GM18508 (cell line): ENCODE measurements at regions not wholly inside any gene's neighbourhood (a gene's known extent, or its start where the extent isn't known, plus 50 kb on each side); places are given as distances from the start of the nearest gene placed in this dataset.

Experiments
- ATAC-seq: cut with Tn5 transposase; IDR thresholded peaks from one replicate; pipeline ENCODE4 v1.9.1; 2021; ENCODE audit warnings: moderate number of reproducible peaks; ENCODE audit not compliant: insufficient read depth, unreplicated experiment

DNA sequence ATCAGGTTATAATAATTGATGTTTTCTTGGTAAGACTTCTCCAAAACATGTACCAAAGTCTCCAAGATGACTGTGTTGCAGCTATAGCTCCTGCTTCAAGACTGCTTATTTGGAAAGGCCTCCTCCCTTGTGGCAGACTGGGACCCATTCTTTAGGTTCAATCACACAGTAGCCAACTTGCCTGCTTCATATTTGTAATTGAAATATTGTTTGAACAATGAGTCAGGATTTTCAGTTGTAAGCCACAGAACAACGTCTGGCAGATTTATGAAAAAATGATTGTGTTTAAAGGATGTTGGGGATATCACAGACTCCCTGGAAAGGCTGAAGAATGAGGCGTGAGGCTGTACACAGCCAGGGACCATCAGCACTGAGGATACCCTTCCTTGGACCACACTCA is 458.9 kb downstream of the MED10 start:
- ATAC-seq: no peak

DNA sequence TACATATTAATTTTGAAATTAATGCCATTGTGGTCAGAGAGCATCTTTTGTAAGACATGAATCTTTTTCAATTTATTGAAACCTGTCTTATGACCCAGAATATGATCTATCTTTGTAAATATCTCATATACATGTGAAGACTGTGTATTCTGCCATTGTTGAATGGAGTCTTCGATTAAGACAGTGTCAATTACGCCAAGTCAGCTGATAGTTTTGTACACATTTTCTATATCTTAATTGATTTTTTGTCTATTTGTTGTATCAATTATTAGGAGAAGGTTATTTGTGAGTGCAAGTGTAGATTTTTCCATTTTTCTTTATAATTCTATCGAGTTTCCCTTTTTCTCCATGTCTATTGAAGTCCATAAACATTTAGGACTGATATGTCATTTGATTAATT is 471.6 kb downstream of the MED10 start:
- ATAC-seq: no peak

DNA sequence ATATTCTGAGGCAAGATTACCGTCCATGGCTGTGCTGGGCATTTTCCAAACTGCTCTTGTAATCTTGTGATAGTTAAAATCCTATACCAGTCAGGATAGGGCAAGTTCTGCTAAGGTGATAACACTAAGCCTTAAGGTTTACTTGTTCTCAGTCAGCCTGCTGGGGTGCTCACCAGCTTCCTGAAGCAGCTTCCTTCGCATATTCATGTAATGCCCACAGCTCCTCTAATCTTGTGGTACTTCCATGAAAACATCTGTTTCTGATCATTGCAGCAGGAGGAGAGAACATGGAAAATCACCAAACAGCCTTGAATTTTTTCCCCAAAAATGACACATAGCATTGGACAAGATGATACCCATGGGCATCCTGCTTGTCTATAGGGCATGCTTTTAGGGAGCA is 473.2 kb downstream of the MED10 start:
- ATAC-seq: no peak

DNA sequence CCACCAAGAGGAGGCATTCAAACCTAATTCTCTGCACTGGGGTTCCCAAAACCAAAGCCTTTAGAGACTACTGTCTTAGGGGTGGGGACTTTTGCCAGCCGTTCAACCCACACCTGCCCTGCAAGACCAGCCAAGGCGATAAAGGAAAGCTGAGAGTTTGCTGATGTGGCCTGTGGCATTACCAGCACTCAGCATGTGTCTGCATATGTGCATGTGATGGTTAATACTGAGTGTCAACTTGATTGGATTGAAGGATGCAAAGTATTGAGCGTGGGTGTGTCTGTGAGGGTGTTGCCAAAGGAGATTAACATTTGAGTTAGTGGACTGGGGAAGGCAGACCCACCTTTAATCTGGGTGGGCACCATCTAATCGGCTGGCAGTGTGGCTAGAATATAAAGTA is 474.2 kb downstream of the MED10 start:
- no peak for ATAC-seq

DNA sequence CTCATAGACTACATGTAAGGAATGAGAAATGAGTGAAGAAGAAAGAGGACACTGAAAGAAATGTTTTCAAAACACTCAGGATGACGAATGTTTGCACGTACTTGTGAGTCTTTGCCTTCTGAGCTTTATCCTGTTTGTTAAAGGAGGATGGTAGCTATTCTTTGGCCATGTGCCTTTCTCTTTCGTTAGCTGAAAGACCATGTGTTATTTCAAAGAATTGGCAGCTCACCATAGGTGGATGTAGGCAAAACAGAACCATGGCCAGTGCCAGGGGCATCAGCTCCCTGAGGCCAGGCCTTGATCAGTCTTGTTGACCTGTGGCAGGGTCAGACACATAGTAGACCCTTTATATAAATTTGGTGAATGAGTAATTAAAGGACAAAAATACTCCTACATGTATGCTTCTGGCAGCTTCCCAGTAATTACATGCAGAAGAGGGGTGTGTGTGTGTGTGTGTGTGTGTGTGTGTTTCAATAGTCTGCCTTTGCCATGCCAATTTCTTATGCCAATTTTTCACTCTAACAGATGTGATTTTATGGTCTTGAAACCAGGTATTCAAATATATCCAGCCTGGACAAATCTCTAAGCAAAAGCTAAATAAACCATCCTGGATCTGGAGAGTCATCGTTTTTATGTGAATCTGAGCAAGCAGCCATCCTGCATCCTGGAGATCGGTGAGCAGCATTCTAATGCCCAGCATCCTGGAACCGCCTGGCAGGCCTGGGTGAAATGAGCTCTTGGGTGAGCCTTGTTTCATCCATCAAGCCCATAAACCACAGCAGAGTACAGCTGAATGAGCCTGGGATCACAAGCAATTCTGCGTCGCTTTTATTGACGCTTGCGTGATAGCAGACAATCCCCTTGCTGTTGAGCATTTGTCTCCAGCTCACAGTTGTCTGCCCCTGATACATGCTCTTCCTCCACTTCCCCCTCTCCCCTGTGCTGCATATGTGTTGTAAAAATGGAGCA is 475.4 kb downstream of the MED10 start:
- ATAC-seq: no peak

DNA sequence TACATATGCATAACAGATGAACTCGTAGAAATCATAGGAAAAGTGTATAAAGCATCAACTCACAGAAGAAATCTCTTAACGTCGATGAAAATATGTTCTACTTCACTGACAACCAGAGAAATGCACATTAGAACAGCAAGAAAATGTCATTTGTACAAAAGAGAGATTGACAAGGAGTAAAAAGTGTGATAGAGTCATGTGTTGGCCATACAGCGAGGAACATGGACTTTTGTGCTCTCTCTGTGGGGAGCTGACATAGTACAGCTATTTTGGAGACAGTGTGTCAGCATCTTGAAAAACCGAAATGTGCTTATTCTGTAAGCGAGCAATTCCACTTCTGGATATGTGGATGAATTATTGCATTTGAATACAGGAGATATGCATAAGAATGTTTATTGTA is 477.9 kb downstream of the ICE1 start:
- no peak for ATAC-seq

DNA sequence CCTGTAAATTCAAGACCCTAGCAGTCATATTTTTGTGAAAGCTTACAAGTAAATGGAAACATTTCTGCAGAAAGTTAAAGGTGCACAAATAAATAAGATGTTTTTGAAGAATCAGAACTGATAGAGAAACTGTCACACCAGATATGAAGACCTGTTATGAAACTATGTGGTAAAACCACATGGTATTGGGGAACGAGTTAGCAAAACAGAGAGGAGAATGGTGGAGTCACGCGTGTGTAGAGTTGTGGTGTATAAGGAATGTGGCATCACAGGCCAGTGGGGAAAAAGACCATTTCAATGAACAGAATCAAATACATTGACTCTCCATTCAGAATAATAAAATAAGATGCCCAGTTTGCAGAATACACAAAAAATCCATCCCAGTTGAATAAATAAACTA is 477.2 kb downstream of the ICE1 start:
- ATAC-seq: no peak

DNA sequence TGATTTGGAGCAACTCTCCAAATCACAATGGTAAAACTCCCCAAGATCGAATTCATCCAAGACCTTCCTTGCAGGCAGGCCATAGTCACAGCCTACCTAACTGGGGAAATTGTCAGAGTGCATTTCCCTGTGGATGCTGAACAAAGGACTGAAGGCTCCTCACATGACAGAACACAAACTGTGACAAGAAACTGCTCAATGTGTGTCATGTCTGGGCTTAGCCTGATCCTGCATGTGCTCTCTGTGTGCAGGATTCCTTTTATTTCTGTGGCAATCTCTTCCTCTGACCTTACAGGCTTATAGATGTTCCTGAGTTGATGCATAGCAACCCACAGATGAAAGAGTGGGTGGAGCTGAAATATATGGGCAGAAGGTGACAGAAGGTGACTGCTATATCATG is 465.8 kb downstream of the ICE1 start:
- no peak for ATAC-seq

DNA sequence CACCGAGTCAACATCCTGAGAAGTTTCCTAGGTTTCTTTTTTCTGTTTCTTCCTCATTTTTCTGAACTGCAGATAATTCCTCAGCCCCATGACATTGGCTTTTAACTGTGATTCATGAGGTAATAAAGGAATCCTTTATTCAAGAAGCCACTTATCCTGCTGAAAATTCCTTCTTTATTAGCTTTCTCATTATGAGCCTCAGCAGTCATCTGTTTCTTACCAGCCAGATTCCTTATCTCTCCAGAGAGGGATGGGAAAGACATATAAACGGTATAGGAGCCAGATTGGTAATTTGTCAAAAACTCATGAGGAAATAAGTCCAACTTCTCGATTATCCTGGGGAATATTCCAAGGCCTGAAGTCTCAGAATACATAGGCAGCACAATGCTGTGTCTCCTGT is 465.4 kb downstream of the ICE1 start:
- ATAC-seq: no peak

DNA sequence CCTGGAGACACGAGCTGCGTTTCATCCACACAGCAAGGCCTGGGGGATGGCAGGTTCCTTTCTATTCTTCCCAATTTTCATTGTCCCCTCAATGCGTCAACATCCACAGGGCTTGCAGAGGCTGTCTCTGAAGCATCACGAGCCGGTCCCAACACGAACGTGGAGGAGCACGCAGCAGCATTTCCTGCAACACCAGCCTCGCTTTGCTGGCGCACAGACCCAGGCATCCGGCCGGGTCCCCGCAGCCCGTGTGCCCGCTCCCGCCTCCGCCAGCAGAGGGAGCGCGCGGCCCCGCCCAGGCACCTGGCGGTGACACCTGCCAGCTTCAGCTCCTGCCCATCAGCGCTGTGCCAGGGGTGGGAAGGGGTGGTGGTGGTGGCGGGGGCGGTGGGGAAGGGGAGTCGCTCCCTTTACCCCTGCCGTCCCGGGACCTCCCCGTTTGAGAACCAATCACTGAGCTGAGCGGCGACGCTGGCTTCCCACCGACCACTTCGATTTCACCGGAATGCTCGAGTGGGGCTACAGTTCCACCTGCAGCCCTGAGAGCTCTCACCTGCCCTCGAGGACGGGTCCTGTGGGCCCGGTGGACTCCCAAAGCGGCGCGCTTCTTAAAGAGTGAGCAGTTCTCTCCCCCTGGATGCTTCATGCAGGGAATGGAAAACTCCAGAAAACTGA is 464.5 kb downstream of the ICE1 start:
- no peak for ATAC-seq

DNA sequence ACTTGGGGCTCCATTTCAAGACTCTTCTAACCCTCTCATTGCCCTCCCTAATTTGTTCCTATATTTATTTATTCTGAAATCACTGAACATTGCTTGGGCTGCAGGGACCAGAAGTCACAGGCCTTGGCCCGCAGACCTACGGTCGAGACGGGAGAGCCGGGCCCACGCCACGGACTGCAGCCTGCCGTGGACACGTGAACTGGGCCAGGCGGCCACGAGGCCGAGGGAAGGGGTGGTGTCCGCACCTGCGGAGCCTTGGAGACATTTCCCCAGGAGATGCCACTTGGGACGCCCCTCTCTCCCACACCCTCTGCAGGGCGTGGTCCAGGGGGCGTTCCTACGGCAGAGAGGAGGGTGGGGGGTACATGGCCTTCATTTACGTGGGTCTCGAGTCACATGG is 463.9 kb downstream of the ICE1 start:
- no peak for ATAC-seq

DNA sequence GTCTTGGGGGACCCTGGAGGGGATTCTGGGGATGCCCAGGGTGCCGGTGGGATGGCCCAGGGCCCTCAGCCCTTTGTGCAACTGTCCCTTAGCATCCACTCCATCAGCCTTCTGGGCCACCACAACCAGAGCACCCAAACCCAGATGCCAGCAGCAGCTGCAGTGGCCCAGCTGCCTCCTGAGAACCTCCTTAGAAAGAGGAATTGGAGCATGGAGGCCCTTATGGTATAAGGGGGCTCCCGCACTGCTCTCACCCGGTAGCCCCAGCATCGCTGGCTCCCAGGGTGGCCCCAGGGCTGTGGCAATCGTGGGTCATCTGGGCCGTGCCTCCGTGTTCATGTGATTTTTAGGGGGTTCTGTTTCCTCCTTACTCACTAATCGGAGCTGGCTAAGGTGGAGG is 463.3 kb downstream of the ICE1 start:
- no peak for ATAC-seq

DNA sequence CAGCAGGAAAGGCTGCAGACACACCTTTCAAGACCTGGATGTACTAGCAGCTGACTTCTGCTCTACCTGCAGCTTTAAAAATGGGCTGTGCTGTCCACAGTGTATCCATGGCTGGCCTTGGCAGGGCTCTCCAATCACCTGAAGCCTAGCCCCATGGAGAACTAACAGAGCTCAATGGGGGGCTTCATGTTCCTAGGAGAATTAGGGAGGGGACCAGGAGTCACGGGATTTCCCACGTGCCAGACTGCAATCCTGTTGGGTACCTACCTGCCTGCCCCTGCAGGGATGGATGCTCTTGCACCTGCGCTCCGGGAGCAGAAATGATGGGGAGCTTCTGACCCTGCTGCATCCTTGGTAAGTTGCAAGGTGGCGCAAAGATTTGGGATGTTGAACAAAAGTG is 462.1 kb downstream of the ICE1 start:
- no peak for ATAC-seq

DNA sequence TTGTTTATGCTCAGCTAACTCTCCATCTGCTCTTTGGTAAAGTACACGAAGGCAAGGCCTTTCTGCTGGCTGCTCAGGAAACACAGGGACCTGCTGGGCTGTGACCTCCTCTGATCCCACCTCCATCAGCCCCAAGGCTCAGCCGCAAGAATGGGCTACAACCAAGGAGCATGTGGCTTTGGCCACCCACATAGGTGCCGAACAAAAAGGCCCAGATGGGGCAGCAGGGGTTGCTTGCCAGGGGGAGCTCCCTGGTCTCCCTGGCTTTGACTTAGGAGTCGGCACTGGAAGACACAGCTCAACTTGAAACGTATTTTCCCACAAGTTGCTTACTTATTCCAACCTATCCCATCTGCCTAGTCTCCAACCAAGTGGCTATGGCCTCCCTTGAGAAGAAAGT is 461.1 kb downstream of the ICE1 start:
- ATAC-seq: no peak

DNA sequence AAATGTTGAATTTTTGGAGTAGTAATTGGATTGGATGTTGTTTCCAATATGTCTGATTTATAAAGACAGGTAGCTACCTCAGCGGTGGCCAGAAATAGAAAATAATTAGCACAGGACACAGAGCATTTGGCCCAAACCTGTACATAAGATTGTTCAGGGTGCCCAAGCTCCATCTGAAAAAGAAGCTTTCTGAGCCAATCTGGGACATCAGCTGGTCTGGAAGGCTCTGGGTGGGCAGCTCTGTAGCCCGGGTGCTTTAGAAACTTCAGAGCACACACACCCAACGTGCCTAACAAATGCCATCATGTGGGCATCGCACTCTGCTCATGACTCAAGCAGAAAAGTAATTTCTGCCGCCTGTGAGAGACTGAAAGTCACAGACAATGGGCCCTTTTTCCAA is 460.7 kb downstream of the ICE1 start:
- no peak for ATAC-seq

DNA sequence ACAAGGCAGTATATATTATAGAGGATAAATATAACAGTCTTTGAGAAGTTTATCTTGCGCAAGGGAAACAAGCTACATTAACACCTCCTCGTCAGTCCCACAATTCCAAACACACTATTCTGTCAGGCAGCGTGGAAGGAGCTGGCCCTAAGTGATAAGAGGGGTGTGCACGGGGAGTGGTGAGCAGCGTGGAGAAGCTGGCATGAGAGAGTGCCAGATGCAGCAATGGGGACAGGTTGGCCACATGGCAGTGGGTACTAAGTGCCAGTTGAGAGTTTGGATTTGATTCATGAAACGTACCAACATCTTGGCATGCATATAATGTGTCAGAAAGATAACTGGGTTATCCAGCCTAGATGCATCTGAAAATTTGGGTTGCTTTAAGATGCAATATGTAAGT is 460.2 kb downstream of the ICE1 start:
- ATAC-seq: no peak

DNA sequence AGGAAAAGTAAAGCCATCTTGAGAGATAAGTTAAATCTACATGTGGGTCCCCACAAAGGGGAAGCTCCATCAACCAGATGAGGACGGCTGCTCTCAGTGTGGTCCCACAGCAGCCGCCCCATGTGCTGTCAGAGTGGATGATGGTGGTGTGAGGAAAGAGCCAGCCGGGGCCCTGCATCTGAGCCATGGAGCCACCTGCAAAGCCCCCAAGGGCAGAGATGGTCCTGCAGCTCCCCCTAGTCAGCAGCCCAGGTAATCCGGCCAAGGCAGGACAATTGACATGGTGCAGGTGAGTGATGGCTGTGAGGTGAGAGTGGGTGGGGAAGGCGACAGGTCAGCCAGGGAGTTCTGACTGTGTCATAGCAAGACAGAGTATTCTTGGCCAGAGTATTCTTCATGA is 458.8 kb downstream of the ICE1 start:
- no peak for ATAC-seq

DNA sequence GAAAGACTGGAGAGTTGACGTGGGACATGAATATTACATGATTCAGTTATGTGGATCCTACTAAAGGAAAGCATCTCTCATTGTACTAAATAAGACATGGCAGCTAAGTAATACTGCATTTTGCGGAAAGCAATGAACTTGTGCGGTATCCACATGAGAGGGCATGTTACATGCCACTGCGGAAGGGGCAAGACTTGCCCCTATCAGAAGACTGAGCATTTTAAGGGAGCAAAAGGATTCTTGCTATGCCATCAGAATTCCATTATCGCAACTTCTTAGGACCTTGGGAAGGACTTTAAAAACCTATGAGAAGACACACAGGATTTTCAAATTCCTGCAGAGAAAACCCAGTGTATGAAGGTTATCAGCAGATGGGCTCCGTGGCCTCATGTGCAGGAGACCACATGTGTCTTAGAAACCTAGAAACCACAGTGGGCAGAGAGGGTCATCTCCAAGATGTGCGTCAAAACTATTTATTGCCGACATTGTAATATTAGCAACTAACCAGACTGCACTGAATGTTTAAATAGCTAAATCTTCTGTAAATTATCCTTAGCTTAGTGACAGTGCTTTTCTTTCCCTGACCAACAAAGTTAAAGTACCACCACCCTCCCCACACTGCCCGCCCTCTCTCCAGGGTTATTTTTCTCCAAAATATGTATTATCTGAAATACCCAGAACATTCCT is 457.7 kb downstream of the ICE1 start:
- ATAC-seq: no peak

DNA sequence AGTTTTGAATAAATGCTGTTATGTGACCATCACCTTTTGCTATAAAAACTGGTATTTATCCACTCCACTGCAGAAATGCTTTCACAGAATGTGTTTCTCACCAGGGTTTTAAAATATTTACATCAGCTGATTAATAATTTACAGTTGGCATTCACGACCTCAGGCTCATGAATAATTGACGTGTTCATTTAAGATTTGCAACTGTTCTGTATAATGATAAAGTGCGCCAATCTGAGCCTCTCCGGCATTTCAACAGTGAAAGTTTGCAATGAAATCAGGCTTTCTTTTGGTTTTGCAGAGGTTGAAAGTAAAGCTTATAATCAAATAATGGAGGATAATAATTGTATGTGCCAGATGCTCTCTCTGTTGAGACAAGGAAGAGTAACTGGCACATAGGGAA is 434.9 kb downstream of the ICE1 start:
- no peak for ATAC-seq

DNA sequence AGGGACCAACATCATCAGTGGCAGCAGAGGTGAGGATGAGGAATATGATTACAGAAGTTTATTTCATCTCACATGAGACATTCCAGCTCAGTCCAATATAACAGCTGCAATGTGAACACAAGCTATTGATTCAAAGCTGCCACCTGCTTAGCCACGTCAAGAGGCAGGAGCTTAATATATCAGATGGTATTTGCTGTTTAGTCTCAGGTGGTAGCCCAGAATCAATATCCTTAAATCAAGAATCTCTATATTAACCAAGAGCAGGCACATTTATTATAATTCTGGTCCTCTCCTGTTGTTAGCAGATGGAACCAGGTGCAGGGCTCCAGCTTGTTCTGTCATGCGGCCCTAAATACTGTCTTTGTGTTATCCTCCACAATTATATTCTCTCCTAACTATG is 431.6 kb downstream of the ICE1 start:
- no peak for ATAC-seq

DNA sequence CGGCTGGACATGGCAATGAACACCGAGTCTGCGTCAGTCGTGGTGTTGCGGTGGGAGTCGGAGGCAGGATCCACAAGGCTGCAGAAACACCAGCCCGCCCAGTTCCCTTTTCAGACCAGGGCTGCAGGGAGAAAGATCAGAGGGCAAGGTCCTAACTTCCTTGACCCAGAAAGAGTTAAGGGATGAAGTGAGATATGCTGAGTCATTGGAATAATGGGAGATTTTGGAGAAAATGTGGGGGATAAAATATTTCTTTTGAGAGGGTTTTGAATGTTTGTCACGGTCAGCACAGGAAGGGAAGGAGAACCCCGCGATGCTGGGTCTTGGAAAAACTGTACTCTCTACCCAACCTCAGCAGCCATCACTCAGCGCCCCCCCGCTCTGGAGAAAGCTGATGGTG is 416.0 kb downstream of the ICE1 start:
- no peak for ATAC-seq
